HEK293T (cell line): ENCODE measurements at regions not wholly inside any gene's neighbourhood (a gene's known extent, or its start where the extent isn't known, plus 50 kb on each side); places are given as distances from the start of the nearest gene placed in this dataset.

Source experiments
- ARNT ChIP-seq: fragments of 450-650 bp; IDR thresholded peaks from 2 replicates; pipeline ENCODE4 v1.6.1; 2017; ENCODE audit warnings: mild to moderate bottlenecking
- BHLHE40 ChIP-seq: fragments of 450-650 bp; IDR thresholded peaks from 2 replicates; pipeline ENCODE4 v1.6.1; 2016; ENCODE audit warnings: mild to moderate bottlenecking, moderate library complexity, borderline replicate concordance
- FOXM1 ChIP-seq: fragments of 450-650 bp; IDR thresholded peaks from 2 replicates; pipeline ENCODE4 v1.6.1; 2017; ENCODE audit warnings: mild to moderate bottlenecking, borderline replicate concordance
- LEF1 ChIP-seq: fragments of 450-650 bp; IDR thresholded peaks from 2 replicates; pipeline ENCODE4 v1.6.1; 2017; ENCODE audit warnings: mild to moderate bottlenecking, borderline replicate concordance
- SP1 ChIP-seq: fragments of 450-650 bp; IDR thresholded peaks from 2 replicates; pipeline ENCODE4 v1.6.1; 2017
- SUZ12 ChIP-seq: fragments of 450-650 bp; IDR thresholded peaks from 2 replicates; pipeline ENCODE4 v1.6.1; 2016; ENCODE audit warnings: mild to moderate bottlenecking

- TF ChIP-seq FOXM1: no peak
- TF ChIP-seq SUZ12: no peak
- no peak for TF ChIP-seq SP1
- no peak for TF ChIP-seq LEF1
- no peak for TF ChIP-seq ARNT
- TF ChIP-seq BHLHE40: no peak
Observed at GRCh38 chr10:33754052-33754451, 419.6 kb upstream of the NRP1 start.
